ENCODE measurements at regions not wholly inside any gene's neighbourhood (a gene's known extent, or its start where the extent isn't known, plus 50 kb on each side); places are given as distances from the start of the nearest gene placed in this dataset.
A peak's percentile ranks its signal among the peaks of the same experiment; 100 is the strongest.
"Not testable (repeated sequence)": the region's sequence is repeated elsewhere in the genome, so short reads cannot be mapped to it uniquely, and the experiment has no call there.

DNA sequence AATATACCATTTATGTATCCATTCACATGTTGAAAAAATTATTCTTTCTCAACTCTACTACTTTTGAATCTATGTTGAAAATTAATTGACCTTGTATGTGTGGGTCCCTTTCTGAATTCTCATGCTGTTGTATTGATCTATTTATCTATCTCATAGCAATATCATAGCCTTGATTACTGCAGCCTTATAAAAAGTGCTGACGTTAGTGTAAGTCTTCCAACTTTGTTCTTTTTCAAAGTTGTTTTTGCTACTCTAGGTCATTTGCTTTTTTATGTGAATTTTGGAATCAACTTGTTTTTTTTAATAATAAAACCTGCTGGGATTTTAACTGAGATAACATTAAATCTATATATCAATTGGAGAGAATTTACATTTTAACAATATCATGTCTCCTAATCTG, 52.2 kb upstream of the PAX3 start:
- DNase-seq = no peak

- DNase-seq = no peak
Measured at GRCh38 chr2:222352981-222353380, 54.2 kb upstream of the PAX3 start.

GRCh38 chr2:222353993-222354392, 55.2 kb upstream of the PAX3 start:
- peak; percentile 88 for DNase-seq

GRCh38 chr2:222355860-222356259, 57.1 kb upstream of the PAX3 start:
- no peak for DNase-seq

DNA sequence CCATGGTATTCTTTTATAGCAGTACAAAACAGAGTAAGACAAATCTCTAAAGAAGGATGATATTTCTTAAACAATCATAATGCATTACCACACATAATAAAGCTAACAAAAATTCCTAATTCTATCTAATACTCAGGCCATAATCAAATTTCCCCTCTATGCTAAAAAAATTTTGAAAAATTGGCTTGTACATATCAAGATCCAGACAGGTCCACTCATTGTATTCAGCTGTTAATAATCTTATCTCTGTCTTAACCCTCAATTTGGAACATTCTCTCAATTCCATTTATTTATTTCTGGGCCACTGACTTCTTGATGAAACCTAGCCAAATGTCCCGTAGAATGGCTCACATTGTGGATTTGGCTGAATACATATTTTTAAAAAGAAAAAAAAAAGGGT, 59.1 kb upstream of the PAX3 start:
- DNase-seq = no peak

GRCh38 chr2:222358876-222359275, 60.1 kb upstream of the PAX3 start:
- DNase-seq = no peak

DNA sequence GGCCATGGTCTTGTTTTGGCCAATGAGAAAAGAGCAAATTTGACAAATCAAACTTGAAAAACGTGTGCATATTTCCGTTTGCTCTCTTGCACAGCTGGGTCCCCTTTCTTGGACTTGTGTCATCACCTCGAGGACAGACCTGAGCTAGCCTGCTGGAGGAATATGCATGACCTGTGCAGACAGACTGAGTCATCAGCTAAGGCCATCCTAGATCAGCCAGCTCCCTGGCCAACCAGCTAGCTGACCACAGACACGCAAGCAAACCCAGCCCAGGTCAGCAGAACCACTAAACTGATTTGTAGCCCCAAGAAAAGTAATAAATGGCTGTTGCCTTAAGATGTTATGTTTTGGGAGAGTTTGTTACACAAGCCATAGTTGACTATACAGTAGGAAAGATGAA, 61.3 kb upstream of the PAX3 start:
- DNase-seq = no peak

- DNase-seq = no peak
Measured at GRCh38 chr2:222360997-222361396, 62.2 kb upstream of the PAX3 start.

- DNase-seq = no peak
Measured at GRCh38 chr2:222361787-222362186, 62.6 kb upstream of the SGPP2 start.

DNA sequence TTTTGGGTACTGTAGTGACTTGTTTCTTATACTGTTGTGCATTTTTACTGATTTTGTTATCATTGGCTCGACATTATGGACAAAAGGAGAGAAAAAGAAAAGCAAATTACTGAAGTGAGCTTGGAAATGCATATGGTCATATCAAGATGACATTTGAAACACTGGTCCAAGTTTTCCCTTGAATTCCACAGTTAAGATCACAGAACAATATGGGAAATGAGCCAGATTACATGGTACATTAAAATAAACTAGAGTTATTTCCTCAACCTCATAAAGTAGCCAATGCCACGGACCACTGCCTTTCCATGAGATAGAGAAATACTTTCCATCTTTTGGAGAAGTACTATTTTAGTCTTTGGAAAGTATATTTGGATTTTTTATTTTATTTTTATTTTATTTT, 62.0 kb upstream of the SGPP2 start:
- no peak for DNase-seq

DNA sequence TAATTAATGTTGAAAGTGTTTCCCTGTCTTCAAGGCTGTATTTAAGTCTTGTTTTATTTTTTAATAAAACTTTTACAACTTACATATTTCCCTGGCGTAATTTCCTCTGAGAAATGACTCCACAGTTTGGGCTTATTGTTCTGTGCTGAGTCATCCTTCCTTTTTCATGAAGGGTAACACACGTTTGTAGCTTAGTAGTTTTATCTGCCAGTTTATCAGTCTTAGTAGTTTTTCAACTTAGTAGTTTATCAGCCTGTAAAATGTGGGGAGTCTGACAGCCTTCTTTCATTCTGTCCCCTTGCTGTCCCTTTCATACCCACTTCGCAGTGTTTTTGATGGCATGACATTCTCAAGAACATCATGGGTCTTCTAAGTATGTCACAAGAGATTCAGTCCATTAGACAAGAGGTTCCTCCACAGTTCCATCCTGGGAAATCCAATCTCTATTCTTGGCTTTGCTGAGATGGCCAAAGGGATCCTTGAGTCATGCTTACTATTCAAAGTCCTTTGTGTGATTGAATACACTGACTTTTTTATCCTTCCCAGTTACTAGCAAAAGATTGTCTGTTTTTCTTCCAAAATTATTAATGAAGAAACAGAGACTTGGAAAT, 60.0 kb upstream of the SGPP2 start:
- no peak for DNase-seq

- DNase-seq = not testable (repeated sequence)
Measured at GRCh38 chr2:222368280-222368679, 56.1 kb upstream of the SGPP2 start.

DNA sequence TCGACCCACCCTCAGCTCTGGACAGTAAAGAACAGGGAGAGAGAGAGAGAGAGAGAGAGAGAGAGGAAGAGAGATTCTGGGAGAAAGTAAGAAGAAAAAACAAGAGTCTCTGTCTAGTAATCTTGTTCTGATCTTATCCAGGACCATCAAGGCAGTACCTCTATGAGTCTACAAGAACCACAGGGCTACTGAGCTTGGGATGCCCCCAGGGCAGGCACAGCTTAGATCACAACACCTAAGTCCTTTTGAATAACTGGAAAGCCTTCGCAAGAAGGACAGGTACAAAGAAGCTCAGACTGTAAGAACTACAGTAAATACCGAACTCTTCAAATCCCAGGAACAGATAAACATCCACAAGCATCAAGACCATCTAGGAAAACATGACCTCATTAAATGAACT, 51.4 kb upstream of the SGPP2 start:
- DNase-seq = no peak
